ENCODE measurements at regions not wholly inside any gene's neighbourhood (a gene's known extent, or its start where the extent isn't known, plus 50 kb on each side); places are given as distances from the start of the nearest gene placed in this dataset.

GRCh38 chr18:40040574-40040973 lies 1914.5 kb upstream of the PIK3C3 start (continued):
- TF ChIP-seq ZNF462 (CRISPR knock-in tag; IDR thresholded peaks at IDR 0.05) (no peak), ZNF114 (CRISPR knock-in tag; IDR thresholded peaks at IDR 0.05) (no peak), ZNF331 (CRISPR knock-in tag; IDR thresholded peaks at IDR 0.05; ENCODE audit: low read depth) (no peak), EZH2phosphoT487 (IDR thresholded peaks at IDR 0.05; ENCODE audit: unreplicated experiment) (no peak), EZH2 (IDR thresholded peaks at IDR 0.05; ENCODE audit: low read depth, unreplicated experiment) (no peak), CREB1 (CRISPR knock-in tag; IDR thresholded peaks at IDR 0.05; ENCODE audit: low read depth) (no peak), CTCF (conservative IDR thresholded peaks at IDR 0.05; ENCODE audit: low read depth in 2 of 2) (no peak)

- Histone ChIP-seq H3K4me3 (no peak overlapping the region), H4K20me1 (replicated peaks; ENCODE audit: insufficient read depth) (no peaks in the 10 kb centered on the region), H2AFZ (peak overlapping the region; percentile 30; the same call in 1 of the 2 replicates), H3K4me2 (no peak overlapping the region), H3K36me3 (ENCODE audit: insufficient read depth) (no peaks in the 10 kb centered on the region), H3K79me2 (replicated peaks; ENCODE audit: insufficient read depth) (no peaks in the 10 kb centered on the region), H3F3A (replicated peaks; ENCODE audit: low read depth) (no peaks in the 10 kb centered on the region), H3K27ac (ENCODE audit: low read depth) (no peak overlapping the region), H3K27me3 (ENCODE audit: insufficient read depth) (no peaks in the 10 kb centered on the region), H3K9me2 (ENCODE audit: insufficient read depth) (no peaks in the 10 kb centered on the region), H3K4me1 (ENCODE audit: insufficient read depth) (no peaks in the 10 kb centered on the region)
- Mint-ChIP-seq H3K4me1 (peaks cover 2% of the 10 kb centered on the region; the same call in 1 of the 3 replicates), H3K4me3 (no peak overlapping the region), H3K36me3 (ENCODE audit: low read depth) (no peaks in the 10 kb centered on the region), H3K27me3 (ENCODE audit: insufficient read depth, low read depth, poor library complexity) (no peaks in the 10 kb centered on the region), H3K27ac (no peak overlapping the region), H3K9me3 (no peaks in the 10 kb centered on the region; the same call in 2 of the 3 replicates)
- DNase-seq (ENCODE audit: low spot score) = no peak
- no peak for ATAC-seq
- TF ChIP-seq STAT1 (IDR thresholded peaks at IDR 0.05; ENCODE audit: unreplicated experiment) (no peak), JUNB (IDR thresholded peaks at IDR 0.05; ENCODE audit: unreplicated experiment) (no peak), ZNF114 (CRISPR knock-in tag; IDR thresholded peaks at IDR 0.05) (no peak), ZNF462 (CRISPR knock-in tag; IDR thresholded peaks at IDR 0.05) (no peak)
Measured at GRCh38 chr18:40037356-40037755, 1917.7 kb upstream of the PIK3C3 start.

Data from GM23338 (cell line).